ENCODE measurements at regions not wholly inside any gene's neighbourhood (a gene's known extent, or its start where the extent isn't known, plus 50 kb on each side); places are given as distances from the start of the nearest gene placed in this dataset.

- no peak for TF ChIP-seq CTCF (IDR thresholded peaks at IDR 0.05; ENCODE audit: insufficient read depth, low read length)
- TF ChIP-seq POLR2AphosphoS5 (IDR thresholded peaks at IDR 0.05; ENCODE audit: low read depth), result no peak
- TF ChIP-seq GABPA (IDR thresholded peaks at IDR 0.05; ENCODE audit: low read depth), result no peak
- no peak for TF ChIP-seq REST (IDR thresholded peaks at IDR 0.05; ENCODE audit: insufficient replicate concordance, low read depth)
Measured at GRCh38 chr19:31706691-31707620, 357.7 kb upstream of the TSHZ3 start.

Data from HL-60 (cell line).